ENCODE measurements at regions not wholly inside any gene's neighbourhood (a gene's known extent, or its start where the extent isn't known, plus 50 kb on each side); places are given as distances from the start of the nearest gene placed in this dataset.
"Not testable (repeated sequence)": the region's sequence is repeated elsewhere in the genome, so short reads cannot be mapped to it uniquely, and the experiment has no call there.

- DNase-seq: not testable (repeated sequence)
Measured at GRCh38 chr15:84550503-84550902, 50.3 kb upstream of the ZSCAN2 start.

All from T-helper 1 cell (primary cell).